ENCODE measurements at regions not wholly inside any gene's neighbourhood (a gene's known extent, or its start where the extent isn't known, plus 50 kb on each side); places are given as distances from the start of the nearest gene placed in this dataset.

DNA sequence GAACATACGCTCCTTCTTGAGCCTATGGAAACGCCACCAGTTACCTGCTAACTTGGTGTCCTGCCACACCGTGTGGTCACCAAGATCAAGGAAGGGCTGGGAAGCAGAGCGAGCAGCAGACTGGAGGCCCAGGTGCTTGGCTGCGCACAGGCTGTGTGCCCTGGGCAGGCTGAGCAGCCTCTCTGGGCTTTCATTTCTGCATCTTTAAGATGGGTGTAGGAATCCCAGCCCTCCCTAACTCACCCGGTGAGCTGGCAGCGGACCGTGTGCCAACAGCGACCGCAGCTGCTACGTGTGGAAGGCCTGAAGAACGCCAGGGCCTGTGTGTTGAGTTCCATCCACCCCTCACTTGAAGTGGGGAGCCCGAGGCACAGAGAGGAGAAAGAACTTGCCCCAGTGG lies 80.0 kb downstream of the IRF8 start:
- TF ChIP-seq, protein P1, sequence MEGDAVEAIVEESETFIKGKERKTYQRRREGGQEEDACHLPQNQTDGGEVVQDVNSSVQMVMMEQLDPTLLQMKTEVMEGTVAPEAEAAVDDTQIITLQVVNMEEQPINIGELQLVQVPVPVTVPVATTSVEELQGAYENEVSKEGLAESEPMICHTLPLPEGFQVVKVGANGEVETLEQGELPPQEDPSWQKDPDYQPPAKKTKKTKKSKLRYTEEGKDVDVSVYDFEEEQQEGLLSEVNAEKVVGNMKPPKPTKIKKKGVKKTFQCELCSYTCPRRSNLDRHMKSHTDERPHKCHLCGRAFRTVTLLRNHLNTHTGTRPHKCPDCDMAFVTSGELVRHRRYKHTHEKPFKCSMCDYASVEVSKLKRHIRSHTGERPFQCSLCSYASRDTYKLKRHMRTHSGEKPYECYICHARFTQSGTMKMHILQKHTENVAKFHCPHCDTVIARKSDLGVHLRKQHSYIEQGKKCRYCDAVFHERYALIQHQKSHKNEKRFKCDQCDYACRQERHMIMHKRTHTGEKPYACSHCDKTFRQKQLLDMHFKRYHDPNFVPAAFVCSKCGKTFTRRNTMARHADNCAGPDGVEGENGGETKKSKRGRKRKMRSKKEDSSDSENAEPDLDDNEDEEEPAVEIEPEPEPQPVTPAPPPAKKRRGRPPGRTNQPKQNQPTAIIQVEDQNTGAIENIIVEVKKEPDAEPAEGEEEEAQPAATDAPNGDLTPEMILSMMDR (IDR thresholded peaks at IDR 0.05; ENCODE audit: partially characterized antibody, unreplicated experiment) = no peak
- no peak overlapping the region for H3K4me3 Mint-ChIP-seq (ENCODE audit: unreplicated experiment)
- peaks cover 5% of the 10 kb centered on the region for H3K27me3 Mint-ChIP-seq (ENCODE audit: unreplicated experiment)
- H3K4me1 Mint-ChIP-seq (ENCODE audit: low read depth, unreplicated experiment) = no peaks in the 10 kb centered on the region
- H3K36me3 Mint-ChIP-seq (ENCODE audit: unreplicated experiment) = peaks cover 3% of the 10 kb centered on the region
- no peak overlapping the region for H3K27ac Mint-ChIP-seq (ENCODE audit: unreplicated experiment)
- H3K9me3 Mint-ChIP-seq (ENCODE audit: unreplicated experiment) = peaks cover 2% of the 10 kb centered on the region
- DNase-seq = no peak

DNA sequence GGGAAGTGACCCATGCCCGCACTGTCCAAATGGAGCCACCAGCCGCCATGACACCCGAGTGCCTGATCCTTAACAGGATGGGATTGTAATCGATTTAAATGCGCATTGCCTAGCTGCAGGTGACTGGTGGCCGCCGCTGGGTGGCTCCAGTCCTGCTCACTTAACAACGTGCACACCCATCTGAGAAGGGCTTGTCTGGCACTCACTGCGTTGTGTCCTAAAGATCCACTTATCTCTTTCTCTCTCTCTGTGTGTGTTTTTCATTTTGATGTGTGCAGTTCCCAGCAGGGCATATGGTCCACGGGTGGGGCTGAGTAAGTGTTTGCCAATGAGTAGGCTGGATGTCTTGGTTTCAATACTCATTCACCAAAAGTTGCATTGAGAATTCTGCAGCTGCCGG lies 80.6 kb downstream of the IRF8 start:
- H3K4me1 Mint-ChIP-seq (ENCODE audit: low read depth, unreplicated experiment) = no peaks in the 10 kb centered on the region
- DNase-seq = no peak
- peaks cover 2% of the 10 kb centered on the region for H3K9me3 Mint-ChIP-seq (ENCODE audit: unreplicated experiment)
- H3K27me3 Mint-ChIP-seq (ENCODE audit: unreplicated experiment) = peaks cover 7% of the 10 kb centered on the region
- TF ChIP-seq, protein P1 (IDR thresholded peaks at IDR 0.05; ENCODE audit: partially characterized antibody, unreplicated experiment) = no peak
- no peak overlapping the region for H3K4me3 Mint-ChIP-seq (ENCODE audit: unreplicated experiment)
- no peaks in the 10 kb centered on the region for H3K36me3 Mint-ChIP-seq (ENCODE audit: unreplicated experiment)
- H3K27ac Mint-ChIP-seq (ENCODE audit: unreplicated experiment) = no peak overlapping the region

DNA sequence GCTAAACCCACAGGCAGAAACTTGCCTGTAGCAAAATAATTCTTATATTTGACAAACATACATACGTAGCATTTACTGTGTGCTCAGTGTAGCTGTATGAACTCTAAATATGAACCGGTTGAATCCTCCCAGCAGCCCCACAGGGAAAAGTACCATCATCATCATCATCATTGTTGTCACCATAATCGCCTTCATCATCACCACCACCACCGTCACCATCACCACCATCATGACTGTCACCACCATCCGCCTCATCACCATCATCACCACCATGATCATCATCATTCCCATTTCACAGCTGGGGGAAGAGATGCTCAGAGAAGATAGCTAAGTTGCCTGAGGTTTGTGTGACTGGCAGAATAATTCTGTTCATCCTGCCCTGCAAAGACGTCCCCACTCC lies 81.7 kb downstream of the IRF8 start:
- Mint-ChIP-seq H3K4me1 (ENCODE audit: low read depth, unreplicated experiment) (no peaks in the 10 kb centered on the region), H3K36me3 (ENCODE audit: unreplicated experiment) (no peaks in the 10 kb centered on the region), H3K9me3 (ENCODE audit: unreplicated experiment) (peaks cover under 1% of the 10 kb centered on the region), H3K27ac (ENCODE audit: unreplicated experiment) (no peak overlapping the region), H3K4me3 (ENCODE audit: unreplicated experiment) (no peak overlapping the region), H3K27me3 (ENCODE audit: unreplicated experiment) (peaks cover 7% of the 10 kb centered on the region)
- TF ChIP-seq, protein P1 (IDR thresholded peaks at IDR 0.05; ENCODE audit: partially characterized antibody, unreplicated experiment) = no peak
- DNase-seq = no peak

DNA sequence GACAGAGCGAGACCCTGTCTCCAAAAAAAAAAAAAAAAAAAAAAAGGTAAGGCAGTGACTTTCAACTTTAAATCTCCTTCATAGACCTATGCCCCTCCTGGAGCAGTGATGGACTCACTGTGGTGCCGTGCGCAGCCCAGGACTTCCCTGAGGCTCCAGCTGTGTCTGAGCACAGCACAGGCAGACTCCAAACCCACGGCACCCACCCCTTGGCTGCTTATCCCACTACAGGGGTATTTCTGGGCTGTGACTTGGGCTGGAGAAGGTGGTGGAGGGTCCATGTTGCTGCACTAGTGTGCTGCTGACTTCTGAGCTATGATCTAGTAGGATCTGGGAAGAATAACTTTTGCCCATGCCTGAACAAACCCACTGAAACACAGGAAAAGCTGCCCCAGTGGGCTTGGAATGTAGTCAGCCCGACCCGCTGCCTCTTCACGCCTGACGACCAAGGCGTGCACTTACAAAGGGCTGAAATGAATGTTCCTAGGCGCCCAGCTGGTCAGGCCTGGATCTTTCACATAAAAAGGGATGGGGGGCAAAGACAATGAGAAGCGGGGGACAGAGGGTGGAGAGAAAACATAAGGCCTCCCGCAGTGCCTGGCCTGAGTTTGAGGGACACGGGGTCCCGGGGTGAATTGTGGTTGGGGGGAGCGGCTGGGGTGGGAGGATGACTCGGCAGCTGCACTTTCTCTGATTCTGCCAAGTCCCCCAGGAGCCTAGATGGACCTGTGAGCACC lies 83.0 kb downstream of the IRF8 start:
- Mint-ChIP-seq H3K4me1 (ENCODE audit: low read depth, unreplicated experiment) (peaks cover 4% of the 10 kb centered on the region), H3K4me3 (ENCODE audit: unreplicated experiment) (no peak overlapping the region), H3K9me3 (ENCODE audit: unreplicated experiment) (no peaks in the 10 kb centered on the region), H3K36me3 (ENCODE audit: unreplicated experiment) (no peaks in the 10 kb centered on the region), H3K27ac (ENCODE audit: unreplicated experiment) (no peak overlapping the region), H3K27me3 (ENCODE audit: unreplicated experiment) (peaks cover 7% of the 10 kb centered on the region)
- TF ChIP-seq, protein P1 (IDR thresholded peaks at IDR 0.05; ENCODE audit: partially characterized antibody, unreplicated experiment) = no peak
- no peak for DNase-seq

DNA sequence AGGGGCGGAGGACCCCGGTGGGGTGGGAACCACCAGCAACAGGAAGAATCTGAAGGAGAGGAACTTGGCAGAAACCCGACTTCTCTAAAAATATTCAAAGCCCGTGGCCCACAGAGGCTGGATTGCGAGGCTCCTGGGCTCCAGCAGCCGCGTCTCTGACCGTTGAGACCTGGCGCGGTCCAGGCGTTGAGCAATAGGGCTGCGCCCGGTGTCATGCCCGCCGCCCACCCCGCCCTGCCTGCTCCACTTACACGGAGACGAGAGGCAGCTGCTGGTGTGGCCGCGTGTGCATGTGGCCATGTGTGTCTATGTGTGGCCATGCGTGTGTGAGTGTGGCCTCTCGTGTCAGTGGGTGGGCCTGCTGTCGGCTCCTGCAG lies 83.6 kb downstream of the IRF8 start:
- no peak overlapping the region for H3K4me3 Mint-ChIP-seq (ENCODE audit: unreplicated experiment)
- no peaks in the 10 kb centered on the region for H3K9me3 Mint-ChIP-seq (ENCODE audit: unreplicated experiment)
- TF ChIP-seq, protein P1 (IDR thresholded peaks at IDR 0.05; ENCODE audit: partially characterized antibody, unreplicated experiment) = no peak
- no peaks in the 10 kb centered on the region for H3K36me3 Mint-ChIP-seq (ENCODE audit: unreplicated experiment)
- no peak overlapping the region for H3K27ac Mint-ChIP-seq (ENCODE audit: unreplicated experiment)
- no peak for DNase-seq
- H3K27me3 Mint-ChIP-seq (ENCODE audit: unreplicated experiment) = peaks cover 7% of the 10 kb centered on the region
- H3K4me1 Mint-ChIP-seq (ENCODE audit: low read depth, unreplicated experiment) = peaks cover 4% of the 10 kb centered on the region

All from glutamatergic neuron (in vitro differentiated cells).